ENCODE measurements at regions not wholly inside any gene's neighbourhood (a gene's known extent, or its start where the extent isn't known, plus 50 kb on each side); places are given as distances from the start of the nearest gene placed in this dataset.

DNA sequence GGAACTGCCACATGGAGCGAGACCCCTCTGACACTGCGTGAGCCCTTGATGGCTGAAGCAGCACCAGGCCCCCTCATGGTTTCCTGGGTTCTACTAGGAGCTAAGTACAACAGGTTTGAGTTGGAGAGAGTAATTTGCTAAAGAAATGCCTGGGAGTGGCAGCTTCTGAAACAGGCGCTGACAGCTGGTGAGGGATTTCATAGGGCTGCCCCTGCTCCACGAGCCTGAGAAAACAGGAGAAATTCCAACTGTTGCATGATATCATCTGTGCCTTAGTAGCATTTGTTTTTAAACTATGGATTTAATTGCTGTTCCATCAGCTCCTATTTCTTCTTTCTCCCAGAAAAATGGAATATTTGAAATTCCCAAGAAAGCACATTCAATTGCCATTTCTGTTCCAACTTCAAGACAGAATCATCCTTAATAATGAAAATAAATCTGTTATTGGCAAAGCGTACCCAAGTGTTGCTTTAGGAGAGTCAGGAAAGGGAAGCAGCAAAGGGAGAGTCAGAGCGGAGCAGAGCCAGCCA lies 78.8 kb upstream of the ANKFN1 start:
- no peak overlapping the region for H3K27ac ChIP-seq
- DNase-seq (ENCODE audit: low read depth, low spot score): no peak

DNA sequence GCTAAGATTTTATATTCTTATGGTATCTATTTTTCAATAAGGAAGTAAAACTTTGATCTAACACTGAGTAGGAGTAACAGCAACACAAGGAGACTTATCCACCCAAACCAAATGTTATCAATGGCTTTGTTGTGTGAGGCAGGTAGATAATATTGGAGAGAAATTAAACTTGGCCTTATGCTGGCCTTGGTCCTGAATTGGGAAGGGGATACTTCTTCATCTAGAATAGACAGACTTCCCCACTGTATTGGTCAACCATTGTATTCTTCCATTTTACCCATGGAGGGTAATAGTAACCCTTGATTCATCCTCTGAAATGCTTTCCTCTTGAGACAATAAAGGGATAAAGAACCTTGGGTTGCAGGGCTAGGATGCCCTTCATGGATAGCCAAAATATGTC lies 76.3 kb upstream of the ANKFN1 start:
- no peak for DNase-seq (ENCODE audit: low read depth, low spot score)

DNA sequence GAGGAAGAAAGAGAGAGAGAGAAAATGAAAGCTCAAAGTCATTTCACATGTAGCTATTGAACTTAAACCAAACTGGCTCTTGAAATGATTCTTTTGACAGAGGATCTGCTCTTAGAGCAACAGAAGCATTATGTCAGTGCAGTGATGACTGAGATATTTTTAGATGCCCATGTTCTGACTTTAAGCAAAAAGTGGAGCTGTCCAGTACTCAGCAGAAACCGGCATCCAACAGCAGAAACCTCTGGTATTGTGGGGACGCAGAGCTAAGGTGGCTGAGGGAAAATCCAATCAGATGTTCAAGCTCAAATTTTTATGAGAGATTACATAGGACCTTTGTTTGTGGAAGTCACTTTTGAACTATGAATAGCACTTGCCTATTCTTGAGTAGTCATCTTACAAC lies 69.8 kb upstream of the ANKFN1 start:
- H3K27ac ChIP-seq: no peak overlapping the region
- no peak for DNase-seq (ENCODE audit: low read depth, low spot score)

More for the DNA sequence above, 76.3 kb upstream of the ANKFN1 start:
- H3K27ac ChIP-seq: no peak overlapping the region

DNA sequence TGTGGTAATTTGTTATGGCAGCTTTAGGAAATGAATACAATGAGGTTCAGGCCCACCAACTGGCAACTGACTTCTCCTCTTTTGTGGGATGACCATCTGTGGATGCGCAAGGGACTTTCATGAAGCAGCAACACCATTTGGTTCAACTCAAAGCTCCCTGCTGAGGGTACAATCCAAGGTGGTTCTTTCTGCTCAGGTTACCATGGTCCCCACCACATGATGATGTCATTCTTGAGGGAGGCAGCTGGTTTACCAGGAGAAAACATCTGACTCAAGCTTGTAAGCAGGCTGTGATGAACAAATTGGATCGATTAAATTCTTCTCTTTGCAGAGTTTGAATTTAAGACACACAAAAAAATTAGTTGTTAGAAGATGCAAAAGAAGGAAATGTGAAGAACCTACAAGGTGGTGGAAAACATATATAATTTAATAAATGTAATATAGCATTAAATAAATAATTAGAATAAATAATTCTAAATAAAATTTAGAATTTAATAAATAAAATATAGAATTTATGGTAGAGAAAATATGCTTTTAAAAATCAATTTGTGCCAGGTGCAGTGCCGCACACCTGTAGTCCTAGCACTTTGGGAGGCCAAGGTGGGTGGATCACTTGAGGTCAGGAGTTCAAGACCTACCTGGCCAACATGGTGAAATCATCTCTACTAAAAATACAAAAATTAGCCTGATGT lies 67.6 kb upstream of the ANKFN1 start:
- DNase-seq (ENCODE audit: low read depth, low spot score): no peak
- H3K27ac ChIP-seq: no peak overlapping the region

DNA sequence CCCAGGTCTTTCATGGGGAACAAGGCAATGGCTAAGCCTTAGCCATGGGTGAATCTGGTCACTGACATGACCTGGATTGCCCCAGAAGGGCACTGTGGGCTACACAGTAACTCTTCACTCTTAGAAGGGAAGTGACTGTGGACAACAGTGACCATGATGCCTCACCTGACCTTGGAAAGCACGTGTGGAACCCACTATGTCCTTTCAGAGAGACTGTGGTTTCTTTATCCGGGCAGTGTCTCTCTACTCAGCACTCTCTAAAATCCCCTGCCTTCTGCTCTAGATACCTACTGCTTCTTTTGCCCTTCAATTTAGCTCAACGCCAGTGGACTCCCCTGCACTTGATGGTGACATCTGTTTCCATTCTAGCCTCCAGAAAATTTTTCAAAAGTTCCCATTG lies 66.1 kb upstream of the ANKFN1 start:
- H3K27ac ChIP-seq: no peak overlapping the region
- DNase-seq (ENCODE audit: low read depth, low spot score): no peak

DNA sequence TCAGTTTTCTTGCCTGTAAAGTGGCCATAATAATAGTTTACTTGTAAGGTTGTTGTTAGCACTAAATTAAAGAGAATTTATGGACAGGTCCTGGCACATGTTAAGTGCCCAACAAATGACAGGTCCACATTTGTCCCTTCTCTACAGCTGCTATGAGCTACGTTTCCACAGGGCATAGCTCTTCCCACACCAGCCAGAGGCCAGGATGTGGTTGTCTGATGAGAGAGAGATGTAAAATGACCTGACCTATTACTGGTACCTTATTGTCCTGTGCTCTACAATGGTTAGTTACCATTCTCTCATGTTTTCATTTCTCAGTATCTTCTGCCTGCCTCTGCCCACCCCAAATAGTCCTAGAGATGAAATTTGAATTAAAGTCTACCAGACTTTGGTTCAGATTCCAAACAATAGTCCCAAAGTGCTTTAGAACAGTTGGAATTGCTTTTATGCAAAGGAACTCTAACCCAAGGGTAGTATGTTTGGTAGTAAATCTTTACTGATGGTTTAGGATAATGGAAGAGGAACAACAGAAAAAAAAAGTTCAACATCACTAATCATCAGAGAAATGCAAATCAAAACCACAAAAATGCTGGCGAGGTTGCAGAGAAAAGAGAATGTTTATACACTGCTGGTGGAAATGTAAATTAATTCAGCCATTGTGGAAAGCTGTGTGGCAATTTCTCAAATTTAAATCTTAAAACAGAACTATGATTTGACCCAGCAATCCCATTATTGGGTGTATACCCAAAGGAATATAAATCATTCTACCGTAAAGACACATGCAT lies 57.1 kb upstream of the ANKFN1 start:
- no peak for DNase-seq (ENCODE audit: low read depth, low spot score)
- no peak overlapping the region for H3K27ac ChIP-seq

DNA sequence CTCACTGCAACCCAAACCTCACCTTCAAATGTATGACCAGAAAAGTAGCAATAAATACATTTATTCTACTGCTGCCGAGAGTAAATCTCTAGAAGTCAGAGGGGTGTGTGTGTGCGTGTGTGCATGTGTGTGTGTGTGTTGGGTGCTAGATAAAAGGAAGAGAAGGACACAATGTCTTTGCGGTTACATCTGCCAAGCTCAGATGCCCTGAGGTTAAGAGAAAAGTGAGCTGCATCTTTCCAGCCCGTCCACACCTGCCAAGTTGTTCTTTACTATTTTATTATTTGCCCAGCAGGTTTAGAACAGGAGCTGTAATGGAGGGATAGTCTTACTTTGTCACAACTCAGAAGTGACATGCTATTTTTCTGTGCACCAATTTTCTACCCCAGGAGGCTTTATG lies 54.5 kb upstream of the ANKFN1 start:
- no peak for DNase-seq (ENCODE audit: low read depth, low spot score)
- no peak overlapping the region for H3K27ac ChIP-seq

DNA sequence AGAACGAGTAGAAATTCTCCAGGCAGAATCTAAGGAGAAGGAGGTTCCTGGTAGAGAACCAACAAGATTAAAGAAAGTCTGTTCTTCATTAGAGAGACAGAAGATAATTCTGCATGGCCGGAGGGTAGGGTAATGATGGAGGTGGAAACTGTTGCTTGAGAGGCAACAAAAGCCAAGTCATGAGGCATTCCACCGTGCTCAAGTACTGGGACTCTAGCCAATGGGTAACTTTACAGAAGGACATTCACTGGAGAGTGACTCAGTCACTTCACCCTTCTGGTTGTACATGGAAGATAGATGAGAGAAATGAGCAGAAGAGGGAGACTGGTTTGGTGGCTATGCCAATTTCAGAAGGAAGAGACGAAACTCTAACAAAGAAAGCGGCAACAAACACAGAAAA lies 53.6 kb upstream of the ANKFN1 start:
- DNase-seq (ENCODE audit: low read depth, low spot score): no peak
- no peak overlapping the region for H3K27ac ChIP-seq

All from epithelial cell of prostate (primary cell).